ENCODE measurements at regions not wholly inside any gene's neighbourhood (a gene's known extent, or its start where the extent isn't known, plus 50 kb on each side); places are given as distances from the start of the nearest gene placed in this dataset.

- TF ChIP-seq CTCF (conservative IDR thresholded peaks at IDR 0.05; ENCODE audit: low read depth, low read length) (no peak), EZH2 (IDR thresholded peaks at IDR 0.05; ENCODE audit: borderline replicate concordance, low read depth, low read length, poor library complexity, severe bottlenecking) (no peak)
These were observed 162.2 kb upstream of the SETMAR start for GRCh38 chr3:4140921-4141320.
